ENCODE measurements at regions not wholly inside any gene's neighbourhood (a gene's known extent, or its start where the extent isn't known, plus 50 kb on each side); places are given as distances from the start of the nearest gene placed in this dataset.

DNA sequence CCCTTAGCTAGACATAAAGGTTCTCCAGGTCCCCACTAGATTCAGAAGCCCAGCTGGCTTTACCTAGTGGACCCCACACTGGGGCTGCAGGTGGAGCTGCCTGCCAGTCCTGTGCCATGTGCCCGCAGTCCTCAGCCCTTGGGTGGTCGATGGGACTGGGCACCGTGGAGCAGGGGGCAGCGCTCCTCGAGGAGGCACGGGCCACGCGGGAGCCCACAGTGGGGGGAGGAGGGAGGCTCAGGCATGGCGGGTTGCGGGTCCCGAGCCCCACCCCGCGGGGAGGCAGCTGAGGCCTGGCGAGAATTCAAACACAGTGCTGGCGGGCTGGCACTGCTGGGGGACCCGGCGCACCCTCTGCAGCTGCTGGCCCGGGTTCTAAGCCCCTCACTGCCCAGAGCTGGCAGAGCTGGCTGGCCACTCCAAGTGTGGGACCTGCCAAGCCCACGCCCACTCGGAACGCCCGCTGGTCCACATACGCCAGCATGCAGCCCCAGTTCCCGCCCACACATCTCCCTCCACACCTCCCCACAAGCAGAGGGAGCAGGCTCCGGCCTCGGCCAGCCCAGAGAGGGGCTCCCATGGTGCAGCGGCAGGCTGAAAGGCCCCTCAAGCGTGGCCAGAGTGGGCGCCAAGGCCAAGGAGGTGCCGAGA is 119.7 kb upstream of the NRXN1 start:
- DNase-seq (ENCODE audit: low read depth in 3 of 3, low spot score in 2 of 3) = no peak

DNA sequence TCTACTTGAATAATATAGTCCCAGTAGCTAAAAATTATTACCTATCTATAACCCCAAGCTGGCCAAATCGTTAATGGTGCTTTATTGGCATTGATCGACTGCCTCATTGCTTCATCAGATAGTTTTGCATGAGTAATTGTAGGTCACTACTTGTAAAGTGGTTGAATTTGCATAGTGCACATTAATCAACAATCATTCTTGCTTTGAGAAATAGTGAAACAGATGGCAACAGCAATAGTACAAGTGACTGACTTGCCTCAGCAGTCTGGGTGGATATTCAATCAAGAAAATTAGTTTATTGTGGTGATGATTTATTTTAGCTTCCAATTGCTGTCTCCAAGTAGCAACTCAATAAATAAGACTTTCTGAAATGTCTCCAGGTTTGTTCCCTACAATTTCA is 117.8 kb upstream of the NRXN1 start:
- no peak for DNase-seq (ENCODE audit: low read depth in 3 of 3, low spot score in 2 of 3)

GRCh38 chr2:51145761-51146160 is 113.8 kb upstream of the NRXN1 start:
- DNase-seq (ENCODE audit: low read depth in 3 of 3, low spot score in 2 of 3) = no peak

DNA sequence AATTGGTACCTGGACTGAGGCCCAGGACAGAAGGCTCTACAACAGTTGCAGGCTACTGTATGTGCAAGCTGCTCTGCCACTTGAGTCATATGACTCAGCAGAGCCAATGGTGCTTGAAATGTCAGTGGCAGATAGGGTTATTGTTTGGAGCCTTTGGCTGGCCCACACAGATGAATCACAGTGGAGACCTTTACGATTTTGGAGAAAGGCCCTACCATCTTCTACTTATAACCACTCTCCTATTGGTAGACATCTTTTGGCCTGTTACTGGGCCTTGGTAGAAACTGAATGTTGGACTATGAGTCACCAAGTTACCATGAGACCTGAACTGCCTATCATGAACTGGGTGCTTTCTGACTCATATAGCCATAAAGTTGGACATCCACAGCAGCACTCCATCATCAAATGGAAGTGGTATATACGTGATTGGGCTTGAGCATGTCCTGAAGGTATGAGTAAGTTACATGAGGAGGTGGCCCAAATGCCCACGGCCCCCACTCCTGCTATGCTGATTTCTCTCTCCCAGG is 88.9 kb upstream of the NRXN1 start:
- DNase-seq (ENCODE audit: low read depth in 3 of 3, low spot score in 2 of 3) = no peak

GRCh38 chr2:51111532-51111931 is 79.6 kb upstream of the NRXN1 start:
- DNase-seq (ENCODE audit: low read depth in 3 of 3, low spot score in 2 of 3) = no peak

- DNase-seq (ENCODE audit: low read depth in 3 of 3, low spot score in 2 of 3) = no peak
These were observed 76.9 kb upstream of the NRXN1 start for GRCh38 chr2:51108794-51109193.

DNA sequence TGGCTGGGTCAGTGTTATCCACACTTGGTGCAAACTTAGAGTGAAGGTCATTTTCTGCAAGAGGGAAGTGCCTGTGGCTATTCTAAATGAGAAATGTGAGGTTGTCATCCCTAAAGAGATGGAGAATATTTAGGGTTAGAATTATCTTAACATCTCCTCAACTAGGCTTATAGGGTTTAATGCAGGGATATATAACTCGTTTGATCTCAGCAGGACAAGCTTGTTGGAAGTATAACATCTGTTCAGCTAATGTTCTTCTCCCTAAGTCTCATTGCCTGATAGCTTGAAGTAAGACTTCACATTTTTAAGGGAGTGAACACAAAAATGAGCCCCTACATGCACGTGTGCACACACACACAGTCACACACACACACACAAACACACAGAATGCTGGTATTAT is 75.9 kb upstream of the NRXN1 start:
- DNase-seq (ENCODE audit: low read depth in 3 of 3, low spot score in 2 of 3) = no peak

DNA sequence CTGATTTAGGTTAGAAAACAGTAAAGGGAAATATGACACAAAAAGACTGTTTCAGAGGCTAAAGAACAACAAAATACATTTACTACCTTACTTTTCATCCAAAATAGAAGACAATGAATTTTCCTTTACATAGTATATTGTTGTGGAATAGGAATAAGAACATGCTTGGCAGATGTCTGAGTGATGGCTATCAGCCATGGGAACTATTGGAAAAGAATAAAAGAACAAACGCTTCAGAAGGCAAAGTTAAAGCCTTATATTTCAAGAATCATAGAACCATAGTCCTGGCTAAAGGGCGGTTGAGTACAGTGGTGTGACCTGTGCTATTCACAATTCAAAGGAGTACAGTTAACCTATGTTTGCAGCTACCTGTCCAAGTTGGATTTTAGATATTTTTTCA is 73.9 kb upstream of the NRXN1 start:
- no peak for DNase-seq (ENCODE audit: low read depth in 3 of 3, low spot score in 2 of 3)

- peak in 1 of 3 donors; percentile 19 for DNase-seq (ENCODE audit: low read depth in 3 of 3, low spot score in 2 of 3)
These were observed 71.3 kb upstream of the NRXN1 start for GRCh38 chr2:51103205-51103604.

DNA sequence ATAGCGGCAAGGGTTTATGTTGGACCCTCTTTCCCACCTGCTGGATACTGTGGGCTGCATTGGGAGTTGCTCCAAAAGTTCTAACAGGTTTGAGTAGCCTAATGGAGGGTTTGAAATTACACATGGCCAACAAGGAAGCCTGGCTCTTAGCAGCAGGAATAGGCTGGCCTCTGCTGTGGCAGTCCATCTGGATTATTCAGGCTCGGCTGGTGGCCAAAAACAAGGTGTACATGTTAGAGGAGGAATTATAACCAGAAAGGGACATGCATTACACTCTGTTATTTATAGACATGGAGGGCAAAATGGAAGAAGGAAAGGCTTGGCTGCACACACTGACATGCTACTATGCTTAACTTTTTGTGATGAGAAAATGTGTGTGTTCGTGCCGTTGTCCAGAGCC is 61.1 kb upstream of the NRXN1 start:
- no peak for DNase-seq (ENCODE audit: low read depth in 3 of 3, low spot score in 2 of 3)

DNA sequence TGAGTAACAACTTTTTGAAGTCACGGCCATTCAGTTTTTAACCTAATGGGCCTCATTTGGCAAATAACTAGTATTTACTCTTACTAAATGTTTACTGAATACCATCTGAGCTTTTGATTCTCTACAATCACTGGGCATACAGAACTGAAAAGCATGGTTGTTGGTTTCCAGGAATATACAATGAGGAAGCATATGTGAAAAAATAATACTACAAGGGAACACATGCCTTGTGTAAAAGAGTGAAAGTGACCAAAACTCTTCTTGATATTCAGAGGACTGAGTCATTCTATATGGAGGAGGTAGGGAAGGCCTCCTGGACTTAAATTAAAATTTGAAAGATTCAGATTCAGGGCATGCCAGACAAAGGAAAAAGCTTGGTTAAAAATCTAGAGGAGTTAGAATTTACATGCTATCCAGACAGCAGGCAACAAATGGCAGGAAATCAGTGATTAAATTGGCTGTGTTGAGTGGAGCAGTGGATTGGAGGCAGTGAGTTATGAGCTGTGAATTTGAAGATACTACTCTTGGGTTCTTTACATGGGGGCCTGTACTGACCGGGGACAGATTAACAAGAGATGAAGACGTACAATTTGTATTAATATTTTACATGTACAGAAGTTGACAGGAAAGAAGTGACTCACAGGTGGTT is 53.6 kb upstream of the NRXN1 start:
- DNase-seq (ENCODE audit: low read depth in 3 of 3, low spot score in 2 of 3) = no peak

- DNase-seq (ENCODE audit: low read depth in 3 of 3, low spot score in 2 of 3) = no peak
These were observed 52.8 kb upstream of the NRXN1 start for GRCh38 chr2:51084750-51085149.
